Kidney epithelial cell (primary cell): ENCODE measurements at regions not wholly inside any gene's neighbourhood (a gene's known extent, or its start where the extent isn't known, plus 50 kb on each side); places are given as distances from the start of the nearest gene placed in this dataset.

ENCODE experiments used
- DNase-seq: peaks from one replicate; pipeline ENCODE4 v3.0.0-alpha.2; 2010; ENCODE audit warnings: low read depth
- H3K27me3 ChIP-seq: 2 replicates; pipeline ENCODE4 v1.6.0; 2011; ENCODE audit warnings: low read length; ENCODE audit not compliant: control insufficient read depth, insufficient read depth
- H3K36me3 ChIP-seq: 2 replicates; pipeline ENCODE4 v1.5.1; 2011; ENCODE audit warnings: low read length; ENCODE audit not compliant: control insufficient read depth, insufficient read depth
- H3K4me3 ChIP-seq: 2 replicates; pipeline ENCODE4 v1.5.1; 2011; ENCODE audit warnings: low read depth, mild to moderate bottlenecking, control low read depth, low read length
- CTCF ChIP-seq: IDR thresholded peaks from 2 replicates; pipeline ENCODE4 v1.5.1; 2011; ENCODE audit warnings: mild to moderate bottlenecking, moderate library complexity, low read length, control low read depth, inconsistent platforms; ENCODE audit not compliant: insufficient read depth, poor library complexity, severe bottlenecking

GRCh38 chr9:1879501-1879900 lies 135.6 kb upstream of the SMARCA2 start:
- no peaks in the 10 kb centered on the region for H3K36me3 ChIP-seq
- DNase-seq = no peak
- no peak for TF ChIP-seq CTCF
- no peak overlapping the region for H3K4me3 ChIP-seq
- no peaks in the 10 kb centered on the region for H3K27me3 ChIP-seq

- no peak for TF ChIP-seq CTCF
- no peak for DNase-seq
- Histone ChIP-seq H3K4me3 (no peak overlapping the region), H3K27me3 (no peaks in the 10 kb centered on the region), H3K36me3 (no peaks in the 10 kb centered on the region)
These were observed 135.0 kb upstream of the SMARCA2 start for GRCh38 chr9:1880038-1880565.

GRCh38 chr9:1881708-1882295 lies 133.3 kb upstream of the SMARCA2 start:
- H3K36me3 ChIP-seq = no peaks in the 10 kb centered on the region
- no peak overlapping the region for H3K4me3 ChIP-seq
- no peak for TF ChIP-seq CTCF
- no peak for DNase-seq
- no peaks in the 10 kb centered on the region for H3K27me3 ChIP-seq

GRCh38 chr9:1882711-1883403 lies 132.3 kb upstream of the SMARCA2 start:
- Histone ChIP-seq H3K27me3 (no peaks in the 10 kb centered on the region), H3K4me3 (no peak overlapping the region), H3K36me3 (no peaks in the 10 kb centered on the region)
- no peak for DNase-seq
- no peak for TF ChIP-seq CTCF

GRCh38 chr9:1890201-1890600 lies 124.9 kb upstream of the SMARCA2 start:
- no peaks in the 10 kb centered on the region for H3K27me3 ChIP-seq
- no peak for TF ChIP-seq CTCF
- H3K4me3 ChIP-seq = no peak overlapping the region
- H3K36me3 ChIP-seq = no peaks in the 10 kb centered on the region
- no peak for DNase-seq
